GM12891 (cell line): ENCODE measurements at regions not wholly inside any gene's neighbourhood (a gene's known extent, or its start where the extent isn't known, plus 50 kb on each side); places are given as distances from the start of the nearest gene placed in this dataset.

ENCODE experiments used
- DNase-seq: peaks from one replicate; pipeline ENCODE4 v3.0.0; 2011; ENCODE audit warnings: low spot score; ENCODE audit not compliant: insufficient read length
- FAIRE-seq: peaks from 2 replicates; lab custom pipeline; 2011; peaks lifted over from hg19 to GRCh38; lab: Jason Lieb, UNC
- PAX5 ChIP-seq: IDR thresholded peaks from 2 replicates; pipeline ENCODE4 v1.6.1; 2011; ENCODE audit warnings: low read length, moderate library complexity, mild to moderate bottlenecking; ENCODE audit not compliant: insufficient read depth, severe bottlenecking
- POLR2A ChIP-seq: IDR thresholded peaks from 2 replicates; pipeline ENCODE4 v1.6.1; 2011; ENCODE audit warnings: low read depth, low read length, control low read depth
- POLR2AphosphoS5 ChIP-seq: IDR thresholded peaks from 2 replicates; pipeline ENCODE4 v1.6.1; 2011; ENCODE audit warnings: low read depth, low read length, control low read depth
- POU2F2 ChIP-seq: IDR thresholded peaks from 2 replicates; pipeline ENCODE4 v1.6.1; 2011; ENCODE audit warnings: low read depth, mild to moderate bottlenecking, control low read depth, low read length, moderate library complexity
- SPI1 ChIP-seq: IDR thresholded peaks from 2 replicates; pipeline ENCODE4 v1.6.1; 2011; ENCODE audit warnings: low read depth, low read length, control low read depth
- TAF1 ChIP-seq: IDR thresholded peaks from 2 replicates; pipeline ENCODE4 v1.6.1; 2011; ENCODE audit warnings: low read depth, low read length, control low read depth

GRCh38 chr12:89129167-89129870 lies 223.0 kb downstream of the DUSP6 start:
- DNase-seq (no peak), FAIRE-seq (no peak)
- no peak for TF ChIP-seq POU2F2
- TF ChIP-seq SPI1, result no peak
- no peak for TF ChIP-seq POLR2AphosphoS5
- TF ChIP-seq PAX5, result no peak
- no peak for TF ChIP-seq POLR2A
- TF ChIP-seq TAF1, result no peak

- TF ChIP-seq TAF1, result no peak
- no peak for TF ChIP-seq POU2F2
- TF ChIP-seq POLR2AphosphoS5, result no peak
- no peak for TF ChIP-seq PAX5
- TF ChIP-seq SPI1, result no peak
- TF ChIP-seq POLR2A, result no peak
- FAIRE-seq, result no peak
- no peak for DNase-seq
These were observed 225.6 kb downstream of the DUSP6 start for GRCh38 chr12:89126712-89127111.

GRCh38 chr12:89122852-89123251 lies 229.4 kb downstream of the DUSP6 start:
- no peak for FAIRE-seq
- no peak for TF ChIP-seq POLR2A
- no peak for TF ChIP-seq POLR2AphosphoS5
- no peak for TF ChIP-seq TAF1
- TF ChIP-seq POU2F2, result no peak
- TF ChIP-seq PAX5, result no peak
- TF ChIP-seq SPI1, result no peak
- DNase-seq, result no peak

DNA sequence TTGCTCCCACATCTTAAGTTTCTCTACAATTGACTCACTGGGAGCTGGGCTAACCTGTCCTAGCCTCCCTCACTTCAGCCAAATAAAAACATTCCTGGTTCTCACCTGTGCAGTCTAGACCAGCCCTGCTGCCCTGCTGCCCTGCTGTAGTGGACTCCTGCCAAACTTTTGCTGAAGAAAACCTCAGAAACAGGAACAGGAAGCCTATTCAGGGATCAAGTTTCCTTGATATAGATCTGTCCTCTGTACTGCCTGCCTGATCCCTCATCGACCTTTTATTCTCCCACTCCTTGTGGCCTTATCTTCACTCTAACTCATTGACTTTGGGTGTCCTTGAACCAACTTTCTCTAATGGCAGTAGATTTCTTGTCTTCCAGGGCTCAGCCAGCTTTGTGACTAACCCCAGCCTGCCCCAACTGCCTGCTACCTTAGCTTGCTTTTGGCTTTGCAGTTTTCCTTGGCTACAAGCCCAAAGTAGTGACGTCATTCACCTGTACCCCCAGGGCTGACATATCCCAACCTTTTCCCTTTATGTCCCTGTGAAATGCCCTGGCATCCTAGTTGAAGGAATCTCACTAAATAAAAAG lies 234.8 kb downstream of the DUSP6 start:
- no peak for TF ChIP-seq POLR2A
- TF ChIP-seq TAF1, result no peak
- TF ChIP-seq PAX5, result no peak
- TF ChIP-seq POLR2AphosphoS5, result no peak
- no peak for TF ChIP-seq SPI1
- TF ChIP-seq POU2F2, result no peak
- FAIRE-seq, result no peak
- no peak for DNase-seq

DNA sequence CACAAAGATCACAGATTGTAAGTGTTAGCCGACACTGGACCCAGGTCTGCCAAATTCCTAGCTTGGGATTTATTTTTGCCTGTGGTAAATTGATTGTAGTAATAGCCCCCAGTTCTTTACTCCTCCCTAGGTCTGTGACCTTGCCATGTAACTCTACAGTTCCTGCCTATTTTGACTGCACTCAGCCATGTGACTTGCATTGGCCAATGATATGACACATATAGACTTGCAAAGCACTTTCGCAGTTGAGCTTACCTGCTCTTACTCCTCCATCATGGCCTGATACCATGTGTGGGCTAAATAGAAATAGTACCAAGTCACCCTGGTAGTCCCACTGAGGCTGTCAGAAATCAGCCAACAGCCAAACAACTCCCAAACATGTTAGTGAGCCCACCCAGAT lies 240.3 kb downstream of the DUSP6 start:
- TF ChIP-seq SPI1 (no peak), PAX5 (no peak), POLR2AphosphoS5 (no peak), POLR2A (no peak), TAF1 (no peak), POU2F2 (no peak)
- no peak for FAIRE-seq

DNA sequence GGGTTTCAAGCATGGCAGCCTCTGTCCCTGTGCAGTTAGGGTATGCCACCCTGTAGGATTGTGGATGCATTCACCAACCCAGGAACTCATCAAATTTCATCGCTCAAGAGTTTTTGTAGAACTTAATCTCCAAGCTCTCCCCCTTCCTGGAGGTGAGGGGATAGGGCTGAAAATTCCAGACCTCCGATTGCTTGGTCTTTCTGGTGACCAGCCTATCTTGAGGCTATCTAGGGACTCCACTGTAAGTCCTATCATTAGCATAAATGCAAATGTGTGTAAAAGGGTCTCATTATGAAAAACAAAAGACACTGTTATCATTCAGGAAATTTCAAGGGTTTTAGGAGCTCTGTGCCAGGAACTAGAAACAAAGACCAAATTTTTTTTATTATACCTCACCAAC lies 244.0 kb downstream of the DUSP6 start:
- TF ChIP-seq PAX5 (no peak), POU2F2 (no peak), POLR2A (no peak), POLR2AphosphoS5 (no peak), SPI1 (no peak), TAF1 (no peak)
- FAIRE-seq, result no peak
- DNase-seq, result no peak

More for the DNA sequence above, 240.3 kb downstream of the DUSP6 start:
- DNase-seq, result no peak

DNA sequence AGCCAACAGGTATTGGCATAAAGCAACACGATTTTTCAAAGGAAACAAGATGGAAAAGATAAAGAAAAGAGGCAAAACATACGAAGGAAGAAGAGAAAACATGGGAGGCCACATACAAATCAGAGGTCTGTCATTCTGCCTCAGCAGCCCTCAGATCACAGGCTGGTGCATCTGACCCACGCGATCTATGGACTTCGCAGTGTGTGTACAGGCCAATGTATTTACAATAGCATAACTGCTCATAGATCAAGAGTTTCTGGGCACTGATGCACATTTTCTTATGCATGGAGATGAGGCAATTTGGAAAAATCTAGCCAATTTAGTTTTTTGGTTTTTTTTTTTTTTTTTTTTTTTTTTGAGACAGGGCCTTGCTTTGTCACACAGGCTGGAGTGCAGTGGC lies 245.4 kb downstream of the DUSP6 start:
- FAIRE-seq, result no peak
- DNase-seq, result no peak

GRCh38 chr12:89105243-89105642 lies 247.1 kb downstream of the DUSP6 start:
- FAIRE-seq (no peak), DNase-seq (no peak)

More for the DNA sequence above, 245.4 kb downstream of the DUSP6 start:
- TF ChIP-seq TAF1 (no peak), POLR2A (no peak), POLR2AphosphoS5 (no peak), SPI1 (no peak), POU2F2 (no peak), PAX5 (no peak)

GRCh38 chr12:89103831-89104230 lies 248.5 kb downstream of the DUSP6 start:
- DNase-seq (no peak), FAIRE-seq (no peak)
- TF ChIP-seq POU2F2 (no peak), POLR2A (no peak), SPI1 (no peak), PAX5 (no peak), TAF1 (no peak), POLR2AphosphoS5 (no peak)

More at GRCh38 chr12:89105243-89105642, 247.1 kb downstream of the DUSP6 start:
- TF ChIP-seq SPI1, result no peak
- TF ChIP-seq TAF1, result no peak
- TF ChIP-seq POLR2A, result no peak
- no peak for TF ChIP-seq POU2F2
- TF ChIP-seq PAX5, result no peak
- TF ChIP-seq POLR2AphosphoS5, result no peak

DNA sequence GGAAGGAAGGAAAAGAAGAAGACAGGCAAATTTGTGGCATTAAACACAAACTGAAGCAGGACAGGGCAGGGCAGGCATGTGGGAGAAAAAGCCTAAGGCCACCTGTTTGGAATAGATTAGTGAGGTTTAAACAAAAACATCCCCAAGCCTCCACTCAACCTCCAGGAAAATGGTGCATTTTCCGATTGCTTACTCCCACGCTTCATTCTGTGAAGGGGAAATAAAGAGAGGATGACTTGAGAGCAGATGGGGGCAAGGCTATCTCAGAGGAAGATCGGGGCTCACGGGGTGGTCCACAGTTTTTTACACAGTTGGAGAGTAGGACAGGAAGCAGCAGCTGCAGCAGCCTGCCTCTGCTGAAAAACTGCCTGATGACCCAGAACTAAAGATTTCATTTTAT lies 250.9 kb downstream of the DUSP6 start:
- TF ChIP-seq TAF1 (no peak), POLR2A (no peak), PAX5 (no peak), SPI1 (no peak), POU2F2 (no peak), POLR2AphosphoS5 (no peak)
- no peak for DNase-seq
- no peak for FAIRE-seq
